AG04449 (cell line): ENCODE measurements at regions not wholly inside any gene's neighbourhood (a gene's known extent, or its start where the extent isn't known, plus 50 kb on each side); places are given as distances from the start of the nearest gene placed in this dataset.
"Not testable (repeated sequence)": the region's sequence is repeated elsewhere in the genome, so short reads cannot be mapped to it uniquely, and the experiment has no call there.

Experiments
- CTCF ChIA-PET: fragments of 350-600 bp; formaldehyde crosslinking; extraction: SDS; loops from one replicate; lab custom pipeline; 2021; ENCODE audit warnings: antibody characterized with exemption; lab: Yijun Ruan, JAX
- POLR2A ChIA-PET: fragments of 400-600, 350-600 bp; formaldehyde crosslinking; extraction: SDS; loops from one replicate; lab custom pipeline; 2020; ENCODE audit warnings: antibody characterized with exemption, inconsistent platforms; lab: Yijun Ruan, JAX
- DNase-seq: peaks from one replicate; pipeline ENCODE4 v3.0.0-alpha.2; 2010; ENCODE audit warnings: low read depth, low spot score
- H3K4me3 ChIP-seq: 2 replicates; pipeline ENCODE4 v1.5.1; 2011; ENCODE audit warnings: low read depth, mild to moderate bottlenecking, control low read depth, low read length
- CTCF ChIP-seq: IDR thresholded peaks from one replicate; pipeline ENCODE4 v1.5.1; 2011; ENCODE audit warnings: mild to moderate bottlenecking, moderate library complexity, low read length, control low read depth, inconsistent platforms; ENCODE audit not compliant: insufficient read depth; ENCODE audit errors: missing control alignments

DNA sequence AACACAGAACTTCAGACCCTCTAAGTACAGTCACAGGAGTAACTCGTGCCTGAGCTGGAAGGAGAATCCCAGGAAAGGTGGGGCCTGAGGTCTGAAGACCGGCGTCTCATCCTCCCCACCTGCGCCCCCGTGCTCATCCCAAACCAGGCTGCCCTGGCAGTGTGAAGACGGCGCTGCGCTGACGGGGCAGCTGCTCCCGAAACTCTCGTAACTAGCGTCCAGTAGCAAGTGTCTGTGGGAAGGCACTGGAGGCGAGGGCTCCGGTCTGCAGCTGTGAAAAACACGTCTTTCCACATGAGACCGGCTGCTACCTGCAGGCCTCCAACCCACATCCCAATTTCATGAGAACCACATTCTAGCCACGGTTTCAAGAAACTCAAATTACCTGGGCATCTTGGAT lies 136.6 kb upstream of the RNF32 start:
- CTCF ChIA-PET, result no interaction called here

DNA sequence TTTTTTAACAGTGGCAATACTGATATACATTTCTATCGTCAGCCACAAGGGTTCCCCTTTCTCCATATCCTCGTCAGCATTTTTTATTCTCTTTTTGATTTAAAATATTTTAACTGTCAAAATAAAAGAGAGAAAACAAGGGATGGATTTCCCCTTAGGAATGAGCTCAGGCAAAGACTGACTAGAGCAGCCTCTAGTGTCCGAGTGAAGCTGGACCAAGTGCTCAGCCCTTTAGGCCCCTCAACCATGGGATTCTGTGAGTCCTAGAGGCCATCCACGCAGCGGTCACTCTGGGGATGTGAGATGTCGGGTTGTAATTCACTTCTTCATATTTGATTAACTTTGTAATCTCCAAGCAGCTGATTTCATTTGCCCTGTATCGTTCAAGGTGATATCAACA lies 137.4 kb upstream of the RNF32 start:
- ChIA-PET POLR2A (no interaction called here), CTCF (no interaction called here)
- no peak overlapping the region for H3K4me3 ChIP-seq
- TF ChIP-seq CTCF, result no peak
- DNase-seq, result no peak

More for the DNA sequence above, 136.6 kb upstream of the RNF32 start:
- DNase-seq, result no peak
- POLR2A ChIA-PET, result no interaction called here
- TF ChIP-seq CTCF, result no peak
- no peak overlapping the region for H3K4me3 ChIP-seq

DNA sequence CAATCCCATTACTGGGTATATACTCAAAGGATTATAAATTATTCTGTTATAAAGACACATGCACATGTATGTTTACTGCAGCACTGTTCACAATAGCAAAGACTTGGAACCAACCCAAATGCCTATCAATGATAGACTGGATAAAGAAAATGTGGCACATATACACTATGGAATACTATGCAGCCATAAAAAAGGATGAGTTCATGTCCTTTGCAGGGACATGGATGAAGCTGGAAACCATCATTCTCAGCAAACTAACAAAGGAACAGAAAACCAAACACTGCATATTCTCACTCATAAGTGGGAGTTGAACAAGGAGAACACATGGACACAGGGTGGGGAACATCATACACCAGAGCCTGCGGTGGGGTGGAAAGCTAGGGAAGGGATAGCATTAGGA lies 138.8 kb upstream of the RNF32 start:
- CTCF ChIA-PET, H3K4me3 ChIP-seq, POLR2A ChIA-PET, DNase-seq: not testable (repeated sequence)

DNA sequence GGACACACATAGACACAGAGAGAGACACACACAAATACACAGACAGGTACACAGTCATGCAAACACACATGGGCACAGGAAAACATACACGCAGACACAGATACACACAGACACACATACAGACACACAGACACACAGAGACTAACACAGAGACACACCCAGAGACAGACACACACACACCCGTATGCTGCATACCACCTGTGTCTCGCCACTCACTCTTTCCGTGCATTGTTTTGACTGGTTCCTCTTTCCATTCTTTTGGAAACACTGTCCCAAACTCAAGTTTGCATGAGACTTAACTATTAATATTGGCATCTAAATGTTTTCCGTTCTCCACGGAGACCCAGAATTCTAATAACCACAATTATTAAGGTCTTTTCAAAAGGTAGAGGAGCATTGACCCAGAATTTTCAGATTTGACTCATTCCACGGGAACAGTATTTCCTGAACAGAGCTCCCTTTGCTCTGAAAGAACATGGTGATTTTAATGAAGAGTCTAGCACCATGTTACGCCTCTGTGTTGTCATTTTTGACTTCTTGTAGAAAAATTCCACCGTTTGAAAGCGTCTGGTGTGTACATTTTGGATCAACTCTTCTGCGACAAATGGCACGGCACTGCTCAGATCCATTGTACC lies 141.2 kb upstream of the RNF32 start:
- CTCF ChIA-PET, result no interaction called here
- no peak overlapping the region for H3K4me3 ChIP-seq
- POLR2A ChIA-PET, result no interaction called here
- TF ChIP-seq CTCF, result no peak
- no peak for DNase-seq

- DNase-seq, result no peak
- no peak for TF ChIP-seq CTCF
- ChIA-PET CTCF (no interaction called here), POLR2A (no interaction called here)
- no peak overlapping the region for H3K4me3 ChIP-seq
These were observed 142.6 kb upstream of the RNF32 start for GRCh38 chr7:156497776-156498509.

- no peak for DNase-seq
- no peak overlapping the region for H3K4me3 ChIP-seq
- CTCF ChIA-PET, result no interaction called here
- no peak for TF ChIP-seq CTCF
- POLR2A ChIA-PET, result no interaction called here
These were observed 143.7 kb upstream of the RNF32 start for GRCh38 chr7:156496865-156497264.

DNA sequence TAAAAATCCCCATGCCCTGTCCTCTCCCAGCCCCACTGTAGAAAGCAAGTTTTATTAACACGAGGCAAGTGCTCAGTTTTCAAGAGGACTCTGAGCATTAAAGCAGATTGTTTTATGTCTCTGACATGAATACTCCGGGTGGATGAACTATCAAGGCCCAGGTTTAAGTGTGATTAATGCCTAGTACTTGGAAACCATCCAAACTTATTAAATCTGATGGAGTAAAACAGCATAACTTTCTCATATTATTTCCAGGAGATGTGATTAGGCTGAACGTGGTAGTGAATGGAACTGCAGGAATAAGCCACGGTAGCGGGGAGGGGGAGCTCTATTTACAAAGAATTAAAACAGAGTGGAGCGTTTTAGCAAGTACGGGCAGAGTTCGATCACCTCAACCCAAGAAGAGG lies 144.2 kb upstream of the RNF32 start:
- no peak for DNase-seq
- ChIA-PET POLR2A (no interaction called here), CTCF (interaction anchor here (0.8 kb wide), 1 partner anchor 31 kb away, joined by 3 read pairs; no protein-coding TSS in a partner anchor)

More for the DNA sequence above, 144.2 kb upstream of the RNF32 start:
- H3K4me3 ChIP-seq, result no peak overlapping the region
- TF ChIP-seq CTCF, result no peak
